ENCODE measurements at regions not wholly inside any gene's neighbourhood (a gene's known extent, or its start where the extent isn't known, plus 50 kb on each side); places are given as distances from the start of the nearest gene placed in this dataset.

- TF ChIP-seq, protein P1, sequence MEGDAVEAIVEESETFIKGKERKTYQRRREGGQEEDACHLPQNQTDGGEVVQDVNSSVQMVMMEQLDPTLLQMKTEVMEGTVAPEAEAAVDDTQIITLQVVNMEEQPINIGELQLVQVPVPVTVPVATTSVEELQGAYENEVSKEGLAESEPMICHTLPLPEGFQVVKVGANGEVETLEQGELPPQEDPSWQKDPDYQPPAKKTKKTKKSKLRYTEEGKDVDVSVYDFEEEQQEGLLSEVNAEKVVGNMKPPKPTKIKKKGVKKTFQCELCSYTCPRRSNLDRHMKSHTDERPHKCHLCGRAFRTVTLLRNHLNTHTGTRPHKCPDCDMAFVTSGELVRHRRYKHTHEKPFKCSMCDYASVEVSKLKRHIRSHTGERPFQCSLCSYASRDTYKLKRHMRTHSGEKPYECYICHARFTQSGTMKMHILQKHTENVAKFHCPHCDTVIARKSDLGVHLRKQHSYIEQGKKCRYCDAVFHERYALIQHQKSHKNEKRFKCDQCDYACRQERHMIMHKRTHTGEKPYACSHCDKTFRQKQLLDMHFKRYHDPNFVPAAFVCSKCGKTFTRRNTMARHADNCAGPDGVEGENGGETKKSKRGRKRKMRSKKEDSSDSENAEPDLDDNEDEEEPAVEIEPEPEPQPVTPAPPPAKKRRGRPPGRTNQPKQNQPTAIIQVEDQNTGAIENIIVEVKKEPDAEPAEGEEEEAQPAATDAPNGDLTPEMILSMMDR (conservative IDR thresholded peaks at IDR 0.05; ENCODE audit: low read depth, low read length), result no peak
- TF ChIP-seq CEBPB (IDR thresholded peaks at IDR 0.05; ENCODE audit: low read depth, low read length), result no peak
- TF ChIP-seq POLR2A (IDR thresholded peaks at IDR 0.05; ENCODE audit: low read depth, low read length), result no peak
- no peak for TF ChIP-seq MAFK (IDR thresholded peaks at IDR 0.05; ENCODE audit: low read depth, low read length)
- no peak for TF ChIP-seq SMC3 (IDR thresholded peaks at IDR 0.05; ENCODE audit: low read depth, low read length)
- no peak for TF ChIP-seq FOS (IDR thresholded peaks at IDR 0.05; ENCODE audit: low read depth, low read length)
Measured at GRCh38 chr1:239467730-239468129, 81.4 kb downstream of the CHRM3 start.

Data from IMR-90 (cell line).